GM08714 (cell line): ENCODE measurements at regions not wholly inside any gene's neighbourhood (a gene's known extent, or its start where the extent isn't known, plus 50 kb on each side); places are given as distances from the start of the nearest gene placed in this dataset.

Source experiments
- H3K4me3 ChIP-seq: fragments of 200-500 bp; sonication (Bioruptor generic); 2 replicates; pipeline ENCODE4 v1.5.1; 2014; ENCODE audit warnings: mild to moderate bottlenecking, low read length, inconsistent platforms
- ZNF274 ChIP-seq: IDR thresholded peaks from 2 replicates; pipeline ENCODE4 v1.6.1; 2012; ENCODE audit warnings: mild to moderate bottlenecking, low read depth, low read length

- no peak overlapping the region for H3K4me3 ChIP-seq
- no peak for TF ChIP-seq ZNF274
These were observed 1413.3 kb downstream of the TBC1D22A start for GRCh38 chr22:48175721-48176120.

- TF ChIP-seq ZNF274 = no peak
- no peak overlapping the region for H3K4me3 ChIP-seq
These were observed 1411.3 kb downstream of the TBC1D22A start for GRCh38 chr22:48173773-48174160.

- TF ChIP-seq ZNF274 = no peak
- H3K4me3 ChIP-seq = no peak overlapping the region
These were observed 1410.8 kb downstream of the TBC1D22A start for GRCh38 chr22:48173061-48173772.

- no peak overlapping the region for H3K4me3 ChIP-seq
- no peak for TF ChIP-seq ZNF274
These were observed 1408.8 kb downstream of the TBC1D22A start for GRCh38 chr22:48171271-48171691.

- H3K4me3 ChIP-seq = no peak overlapping the region
- no peak for TF ChIP-seq ZNF274
These were observed 1406.8 kb downstream of the TBC1D22A start for GRCh38 chr22:48169227-48169626.

GRCh38 chr22:48167238-48167637 lies 1404.8 kb downstream of the TBC1D22A start:
- no peak for TF ChIP-seq ZNF274
- H3K4me3 ChIP-seq = no peak overlapping the region

- no peak for TF ChIP-seq ZNF274
- no peak overlapping the region for H3K4me3 ChIP-seq
These were observed 1398.8 kb downstream of the TBC1D22A start for GRCh38 chr22:48161298-48161697.

GRCh38 chr22:48157676-48158075 lies 1395.2 kb downstream of the TBC1D22A start:
- no peak for TF ChIP-seq ZNF274

GRCh38 chr22:48156603-48157355 lies 1394.3 kb downstream of the TBC1D22A start:
- no peak for TF ChIP-seq ZNF274
- H3K4me3 ChIP-seq = no peak overlapping the region

More at GRCh38 chr22:48157676-48158075, 1395.2 kb downstream of the TBC1D22A start:
- H3K4me3 ChIP-seq = no peak overlapping the region

GRCh38 chr22:48155446-48155845 lies 1393.0 kb downstream of the TBC1D22A start:
- no peak for TF ChIP-seq ZNF274
- no peak overlapping the region for H3K4me3 ChIP-seq

- H3K4me3 ChIP-seq = no peak overlapping the region
These were observed 1392.4 kb downstream of the TBC1D22A start for GRCh38 chr22:48154943-48155240.

GRCh38 chr22:48154169-48154942 lies 1391.9 kb downstream of the TBC1D22A start:
- no peak for TF ChIP-seq ZNF274
- no peak overlapping the region for H3K4me3 ChIP-seq

More at GRCh38 chr22:48154943-48155240, 1392.4 kb downstream of the TBC1D22A start:
- TF ChIP-seq ZNF274 = no peak

- TF ChIP-seq ZNF274 = no peak
- no peak overlapping the region for H3K4me3 ChIP-seq
These were observed 1391.3 kb downstream of the TBC1D22A start for GRCh38 chr22:48153726-48154125.

- H3K4me3 ChIP-seq = no peak overlapping the region
- no peak for TF ChIP-seq ZNF274
These were observed 1390.5 kb downstream of the TBC1D22A start for GRCh38 chr22:48152916-48153315.
